Gastrocnemius medialis (tissue), 4 donors: ENCODE measurements at regions not wholly inside any gene's neighbourhood (a gene's known extent, or its start where the extent isn't known, plus 50 kb on each side); places are given as distances from the start of the nearest gene placed in this dataset.

ENCODE experiments used
- ATAC-seq, 2 donors: fragments of 150-250 bp; one replicate each; pipeline ENCODE4 v1.9.1; 2016
- DNase-seq, 2 donors: peaks; one replicate each; pipeline ENCODE4 v3.0.0-alpha.2; 2019
- H3K27ac ChIP-seq, 4 donors: fragments of 200-600 bp; sonication (generic); 1 replicate in 1 of 4; 2 replicates in 3 of 4; pipeline ENCODE4 v1.5.1; 2016 to 2018; ENCODE audit warnings: mild to moderate bottlenecking in 2 of 4, moderate library complexity in 1 of 4
- H3K27me3 ChIP-seq, 3 donors: fragments of 200-600 bp; sonication (generic) in 2 of 3; 1 replicate in 1 of 3; 2 replicates in 2 of 3; pipeline versions ENCODE4 v1.5.1 to v1.6.0; 2016 to 2019; ENCODE audit warnings: mild to moderate bottlenecking in 1 of 3, moderate library complexity in 1 of 3
- H3K36me3 ChIP-seq, 2 donors: fragments of 200-600 bp; sonication (generic) in 1 of 2; one replicate each; pipeline ENCODE4 v1.5.1; 2017 to 2018
- H3K4me1 ChIP-seq, 2 donors: fragments of 200-600 bp; sonication (generic) in 1 of 2; one replicate each; pipeline ENCODE4 v1.5.1; 2016 to 2017; ENCODE audit warnings: mild to moderate bottlenecking in 2 of 2
- H3K4me3 ChIP-seq, 4 donors: fragments of 200-600 bp; sonication (generic) in 3 of 4; 1 replicate in 1 of 4; 2 replicates in 3 of 4; pipeline ENCODE4 v1.5.1; 2016 to 2019; ENCODE audit warnings: mild to moderate bottlenecking in 2 of 4
- H3K9me3 ChIP-seq, 3 donors: fragments of 200-600 bp; sonication (generic) in 2 of 3; 1 replicate in 1 of 3; 2 replicates in 2 of 3; pipeline ENCODE4 v1.5.1; 2016 to 2019
- POLR2A ChIP-seq, 2 donors: fragments of 450-650 bp; IDR thresholded peaks; one replicate each; pipeline ENCODE4 v1.6.1; 2017; ENCODE audit warnings: antibody characterized with exemption in 2 of 2, mild to moderate bottlenecking in 2 of 2, moderate library complexity in 2 of 2
- in situ Hi-C, 4 donors: fragments of 200-750 bp; cut with MboI; loops; one replicate each; pipeline versions ENCODE4 v1.15.0 to v1.8.0; 2017; ENCODE audit warnings: low sequenced_read_pairs in 4 of 4
- intact Hi-C: fragments of 100-400 bp; cut with DNase I; formaldehyde crosslinking; loops from one replicate; pipeline ENCODE4 v1.15.1; 2023; ENCODE audit warnings: low total_unique reads
- TF ChIP-seq, protein P1 (sequence below), 5 experiments: fragments of 450-650 bp in 3 of 5; fragments of 200-600 bp in 2 of 5; sonication (generic) in 2 of 5; IDR thresholded peaks in 4 of 5; conservative IDR thresholded peaks in 1 of 5; 1 replicate in 4 of 5; 2 replicates in 1 of 5; pipeline ENCODE4 v1.5.1; 2016 to 2019; ENCODE audit warnings: antibody characterized with exemption in 5 of 5, mild to moderate bottlenecking in 3 of 5, moderate library complexity in 3 of 5

DNA sequence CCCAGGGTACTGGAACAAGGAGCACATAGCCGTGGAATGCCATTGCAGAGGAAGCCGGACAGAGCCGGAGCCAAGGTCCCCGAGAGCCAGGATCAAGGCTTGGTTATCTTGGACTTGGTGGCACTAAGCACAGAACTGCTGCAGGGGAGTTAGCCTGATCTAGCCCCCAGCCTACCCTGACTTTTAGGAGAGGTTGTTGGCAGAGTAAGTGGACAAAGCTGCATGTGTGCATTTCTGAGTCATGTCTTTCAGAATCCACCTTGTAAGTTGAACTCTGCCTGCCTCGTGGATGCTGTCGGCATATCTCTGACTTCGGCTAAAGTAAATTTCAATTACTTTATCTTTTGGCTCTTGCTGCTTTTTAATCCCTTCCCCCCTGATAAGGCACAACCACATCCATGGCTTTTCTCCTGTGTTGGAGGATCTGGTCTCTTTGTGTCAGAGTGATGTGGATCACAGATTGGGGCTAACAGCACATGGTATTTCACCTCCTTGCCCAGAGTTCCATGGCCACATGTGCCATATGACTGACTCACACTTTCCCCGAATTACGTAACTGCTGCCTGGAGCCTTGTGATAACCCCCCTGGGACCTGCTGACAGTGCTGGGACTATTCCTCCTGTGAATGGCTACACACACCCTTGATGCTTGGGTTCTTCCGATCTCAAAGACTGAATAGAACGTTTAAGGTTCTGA, 240.3 kb downstream of the EMP1 start:
- H3K27ac ChIP-seq, result no peak overlapping the region
- DNase-seq (peak in 1 of 2 donors; percentile 41), ATAC-seq (peak in 1 of 2 donors; percentile 39)
- H3K36me3 ChIP-seq, result no peaks in the 10 kb centered on the region
- TF ChIP-seq POLR2A (IDR thresholded peaks at IDR 0.05), result no peak
- TF ChIP-seq, protein P1, sequence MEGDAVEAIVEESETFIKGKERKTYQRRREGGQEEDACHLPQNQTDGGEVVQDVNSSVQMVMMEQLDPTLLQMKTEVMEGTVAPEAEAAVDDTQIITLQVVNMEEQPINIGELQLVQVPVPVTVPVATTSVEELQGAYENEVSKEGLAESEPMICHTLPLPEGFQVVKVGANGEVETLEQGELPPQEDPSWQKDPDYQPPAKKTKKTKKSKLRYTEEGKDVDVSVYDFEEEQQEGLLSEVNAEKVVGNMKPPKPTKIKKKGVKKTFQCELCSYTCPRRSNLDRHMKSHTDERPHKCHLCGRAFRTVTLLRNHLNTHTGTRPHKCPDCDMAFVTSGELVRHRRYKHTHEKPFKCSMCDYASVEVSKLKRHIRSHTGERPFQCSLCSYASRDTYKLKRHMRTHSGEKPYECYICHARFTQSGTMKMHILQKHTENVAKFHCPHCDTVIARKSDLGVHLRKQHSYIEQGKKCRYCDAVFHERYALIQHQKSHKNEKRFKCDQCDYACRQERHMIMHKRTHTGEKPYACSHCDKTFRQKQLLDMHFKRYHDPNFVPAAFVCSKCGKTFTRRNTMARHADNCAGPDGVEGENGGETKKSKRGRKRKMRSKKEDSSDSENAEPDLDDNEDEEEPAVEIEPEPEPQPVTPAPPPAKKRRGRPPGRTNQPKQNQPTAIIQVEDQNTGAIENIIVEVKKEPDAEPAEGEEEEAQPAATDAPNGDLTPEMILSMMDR (IDR thresholded peaks at IDR 0.05 in 4 of 5, conservative IDR thresholded peaks at IDR 0.05 in 1 of 5), result no peak
- no peaks in the 10 kb centered on the region for H3K4me1 ChIP-seq
- intact Hi-C loops, result no loop called here
- peaks cover 0 to 4% (median 0%) of the 10 kb centered on the region in 3 donors for H3K27me3 ChIP-seq
- no peaks in the 10 kb centered on the region for H3K9me3 ChIP-seq
- in situ Hi-C loops, result no loop called here
- H3K4me3 ChIP-seq, result no peak overlapping the region

DNA sequence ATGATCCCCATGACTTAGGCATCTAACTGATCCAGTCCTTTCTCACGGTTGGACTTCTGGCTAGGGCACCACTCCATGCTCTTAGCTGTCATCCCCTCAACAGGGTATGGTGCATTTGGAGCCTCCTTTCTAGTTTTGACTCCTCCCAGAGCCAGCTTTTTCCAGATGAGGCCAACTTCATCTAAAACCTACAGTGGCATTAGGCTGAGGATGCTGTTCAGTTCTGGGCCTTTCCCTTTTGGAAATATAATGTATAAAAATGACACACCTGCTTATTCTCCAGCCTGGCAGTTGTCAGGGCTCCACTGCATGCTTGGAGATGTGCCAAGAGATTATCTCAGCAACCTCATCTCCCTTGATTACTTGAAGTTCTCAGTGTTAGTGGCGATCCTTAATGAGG, 239.7 kb downstream of the EMP1 start:
- Histone ChIP-seq H3K36me3 (no peaks in the 10 kb centered on the region), H3K27ac (no peak overlapping the region), H3K27me3 (peaks cover 0 to 4% (median 0%) of the 10 kb centered on the region in 3 donors), H3K4me1 (no peaks in the 10 kb centered on the region), H3K9me3 (no peaks in the 10 kb centered on the region), H3K4me3 (no peak overlapping the region)
- TF ChIP-seq, protein P1 (IDR thresholded peaks at IDR 0.05 in 4 of 5, conservative IDR thresholded peaks at IDR 0.05 in 1 of 5), result no peak
- no peak for TF ChIP-seq POLR2A (IDR thresholded peaks at IDR 0.05)
- ATAC-seq, result no peak
- intact Hi-C loops (no loop called here), in situ Hi-C loops (no loop called here)
- DNase-seq, result no peak

DNA sequence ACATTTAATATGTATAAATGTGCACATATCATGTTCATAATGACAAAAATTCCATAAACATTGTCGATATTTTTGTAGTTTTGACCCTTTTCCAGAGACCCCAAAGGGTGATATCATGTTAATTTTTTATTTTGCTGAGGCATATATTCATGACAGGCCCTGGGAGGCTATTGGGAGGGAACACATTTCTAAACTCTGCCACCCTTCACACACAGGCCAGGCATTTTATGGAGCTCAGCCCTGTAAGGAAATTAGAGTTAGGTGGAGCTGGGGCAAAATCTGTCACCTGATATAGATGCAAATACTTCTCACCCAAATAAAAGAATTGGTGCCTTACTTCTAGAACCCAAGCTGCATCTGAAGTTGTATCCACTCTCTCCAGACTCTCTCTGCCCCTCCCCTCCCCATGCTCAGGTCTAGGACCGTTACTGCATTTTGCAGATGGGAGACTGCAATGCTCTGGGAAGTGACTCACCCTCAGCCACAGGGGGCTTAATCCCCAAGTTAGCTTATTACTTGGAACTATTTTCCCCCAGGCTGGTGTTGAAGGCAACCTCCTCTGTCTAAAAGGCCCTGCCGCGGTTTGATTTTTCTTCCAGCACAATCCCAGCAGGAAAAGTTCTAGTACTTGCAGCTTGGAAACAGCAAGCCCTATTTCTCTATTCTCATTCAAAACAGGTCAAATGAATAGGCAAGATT, 238.9 kb downstream of the EMP1 start:
- Histone ChIP-seq H3K4me1 (no peaks in the 10 kb centered on the region), H3K27ac (no peak overlapping the region), H3K36me3 (no peaks in the 10 kb centered on the region), H3K4me3 (no peak overlapping the region), H3K27me3 (peaks cover 0 to 4% (median 0%) of the 10 kb centered on the region in 3 donors), H3K9me3 (no peaks in the 10 kb centered on the region)
- no peak for TF ChIP-seq POLR2A (IDR thresholded peaks at IDR 0.05)
- TF ChIP-seq, protein P1 (IDR thresholded peaks at IDR 0.05 in 4 of 5, conservative IDR thresholded peaks at IDR 0.05 in 1 of 5), result no peak
- no peak for DNase-seq
- in situ Hi-C loops (no loop called here), intact Hi-C loops (no loop called here)
- no peak for ATAC-seq

DNA sequence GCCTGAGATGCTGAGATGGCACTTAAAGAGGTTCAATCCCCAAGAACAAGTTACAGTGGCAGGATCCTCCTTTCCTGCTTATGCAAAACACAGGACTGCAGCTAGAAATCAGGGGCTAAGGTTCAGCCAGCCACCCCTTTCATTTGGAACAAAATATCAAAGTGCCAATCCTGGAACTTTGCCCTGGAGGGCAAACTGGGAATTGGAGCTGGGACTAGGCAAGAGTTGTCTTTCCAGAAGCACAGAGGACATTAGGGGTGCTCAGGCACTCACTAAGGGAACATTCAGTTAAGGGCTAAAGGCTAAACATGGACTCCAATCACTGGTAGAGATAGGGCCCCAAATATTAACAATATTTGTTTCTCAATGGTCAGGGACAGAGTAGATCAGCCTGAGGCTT, 237.2 kb downstream of the EMP1 start:
- H3K27ac ChIP-seq, result no peak overlapping the region
- no peaks in the 10 kb centered on the region for H3K9me3 ChIP-seq
- TF ChIP-seq, protein P1 (IDR thresholded peaks at IDR 0.05 in 4 of 5, conservative IDR thresholded peaks at IDR 0.05 in 1 of 5), result no peak
- no peak for TF ChIP-seq POLR2A (IDR thresholded peaks at IDR 0.05)
- H3K27me3 ChIP-seq, result peaks cover 0 to 3% (median 0%) of the 10 kb centered on the region in 3 donors
- no peak for ATAC-seq
- intact Hi-C loops (no loop called here), in situ Hi-C loops (no loop called here)
- H3K4me1 ChIP-seq, result no peaks in the 10 kb centered on the region
- no peak overlapping the region for H3K4me3 ChIP-seq
- no peak for DNase-seq
- H3K36me3 ChIP-seq, result no peaks in the 10 kb centered on the region
